ENCODE measurements at regions not wholly inside any gene's neighbourhood (a gene's known extent, or its start where the extent isn't known, plus 50 kb on each side); places are given as distances from the start of the nearest gene placed in this dataset.

DNA sequence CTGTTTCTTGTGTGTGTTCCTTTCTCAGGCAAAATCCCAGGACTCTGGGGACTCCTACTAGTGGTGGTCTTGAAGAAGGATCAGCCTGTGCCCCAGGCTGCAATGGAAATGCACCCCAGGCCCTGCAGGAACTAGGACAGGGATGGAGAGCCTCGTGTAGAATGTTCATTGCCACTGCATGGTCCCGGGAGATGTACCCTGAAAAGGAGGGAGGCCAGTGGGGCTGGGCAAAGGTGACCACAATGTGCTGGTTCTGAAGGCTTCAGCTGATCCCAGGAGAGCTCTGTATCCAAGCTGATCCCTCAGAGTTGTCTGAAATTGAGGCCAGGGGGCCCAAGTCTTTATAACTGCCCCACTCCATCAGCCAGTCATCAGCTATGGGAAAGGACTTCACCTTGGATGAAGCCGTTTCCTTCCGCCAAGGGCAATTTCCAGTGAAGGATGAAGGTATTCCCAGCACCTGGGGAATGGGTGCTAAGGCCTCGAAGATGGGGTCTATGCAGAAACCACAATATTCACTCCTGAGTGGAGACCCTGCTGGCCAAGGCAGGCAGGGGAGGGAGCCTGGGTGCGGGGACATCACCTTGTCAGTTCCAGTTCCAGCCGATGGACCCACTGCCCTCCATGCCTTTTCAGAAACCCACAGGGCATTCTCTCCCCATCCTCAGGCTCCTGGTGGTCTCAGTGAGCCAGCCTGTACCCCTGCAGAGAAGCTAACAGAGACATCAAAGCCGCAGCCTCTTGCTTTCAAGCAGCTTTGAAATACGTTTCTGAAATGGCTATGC lies 59.9 kb upstream of the CDH5 start:
- Histone ChIP-seq H3K27ac (no peak overlapping the region), H3K4me1 (no peaks in the 10 kb centered on the region), H3K9me3 (no peaks in the 10 kb centered on the region), H3K4me3 (no peak overlapping the region), H3K36me3 (replicated peaks in 1 of 2; ENCODE audit: insufficient read depth in 1 of 2, low read depth in 2 of 2) (no peaks in the 10 kb centered on the region), H3K27me3 (no peaks in the 10 kb centered on the region)
- ATAC-seq (no peak), DNase-seq (no peak)
- intact Hi-C loops (cut with DNase I) = no loop called here
- TF ChIP-seq POLR2A (IDR thresholded peaks at IDR 0.05) = no peak
- TF ChIP-seq, protein P1, sequence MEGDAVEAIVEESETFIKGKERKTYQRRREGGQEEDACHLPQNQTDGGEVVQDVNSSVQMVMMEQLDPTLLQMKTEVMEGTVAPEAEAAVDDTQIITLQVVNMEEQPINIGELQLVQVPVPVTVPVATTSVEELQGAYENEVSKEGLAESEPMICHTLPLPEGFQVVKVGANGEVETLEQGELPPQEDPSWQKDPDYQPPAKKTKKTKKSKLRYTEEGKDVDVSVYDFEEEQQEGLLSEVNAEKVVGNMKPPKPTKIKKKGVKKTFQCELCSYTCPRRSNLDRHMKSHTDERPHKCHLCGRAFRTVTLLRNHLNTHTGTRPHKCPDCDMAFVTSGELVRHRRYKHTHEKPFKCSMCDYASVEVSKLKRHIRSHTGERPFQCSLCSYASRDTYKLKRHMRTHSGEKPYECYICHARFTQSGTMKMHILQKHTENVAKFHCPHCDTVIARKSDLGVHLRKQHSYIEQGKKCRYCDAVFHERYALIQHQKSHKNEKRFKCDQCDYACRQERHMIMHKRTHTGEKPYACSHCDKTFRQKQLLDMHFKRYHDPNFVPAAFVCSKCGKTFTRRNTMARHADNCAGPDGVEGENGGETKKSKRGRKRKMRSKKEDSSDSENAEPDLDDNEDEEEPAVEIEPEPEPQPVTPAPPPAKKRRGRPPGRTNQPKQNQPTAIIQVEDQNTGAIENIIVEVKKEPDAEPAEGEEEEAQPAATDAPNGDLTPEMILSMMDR (IDR thresholded peaks at IDR 0.05) = no peak
- whole genome bisulfite sequencing, 2 donors = 62 to 79% methylated on average over 4 to 9 of the region's 9 CpGs

DNA sequence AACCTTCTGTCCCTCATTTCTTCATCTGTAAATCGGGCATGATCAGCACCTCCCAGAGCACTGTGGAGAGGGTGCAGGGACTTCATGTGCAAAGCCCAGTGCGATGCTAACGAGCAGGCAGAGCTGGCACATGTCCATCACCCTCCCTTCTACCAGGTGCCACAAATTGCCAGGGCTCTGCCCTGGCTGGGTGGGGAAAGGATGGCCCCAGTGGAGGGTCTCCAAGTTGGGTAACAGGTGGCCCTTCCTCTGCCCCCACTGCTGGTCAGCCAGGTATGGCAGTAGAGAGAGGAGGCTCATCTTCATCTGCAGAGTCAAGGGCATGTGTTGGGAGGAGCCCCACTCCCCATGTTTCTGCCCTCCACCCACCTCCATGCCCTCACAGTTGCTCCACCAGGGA lies 61.5 kb upstream of the CDH5 start:
- TF ChIP-seq POLR2A (IDR thresholded peaks at IDR 0.05) = no peak
- TF ChIP-seq, protein P1 (IDR thresholded peaks at IDR 0.05) = no peak
- WGBS, 2 donors = 58 to 63% methylated on average over 1 to 3 of the region's 3 CpGs
- Histone ChIP-seq H3K9me3 (no peaks in the 10 kb centered on the region), H3K4me3 (no peak overlapping the region), H3K4me1 (no peaks in the 10 kb centered on the region), H3K27me3 (no peaks in the 10 kb centered on the region), H3K27ac (no peak overlapping the region), H3K36me3 (replicated peaks in 1 of 2; ENCODE audit: insufficient read depth in 1 of 2, low read depth in 2 of 2) (no peaks in the 10 kb centered on the region)
- DNase-seq (no peak), ATAC-seq (no peak)
- intact Hi-C loops (cut with DNase I) = no loop called here

DNA sequence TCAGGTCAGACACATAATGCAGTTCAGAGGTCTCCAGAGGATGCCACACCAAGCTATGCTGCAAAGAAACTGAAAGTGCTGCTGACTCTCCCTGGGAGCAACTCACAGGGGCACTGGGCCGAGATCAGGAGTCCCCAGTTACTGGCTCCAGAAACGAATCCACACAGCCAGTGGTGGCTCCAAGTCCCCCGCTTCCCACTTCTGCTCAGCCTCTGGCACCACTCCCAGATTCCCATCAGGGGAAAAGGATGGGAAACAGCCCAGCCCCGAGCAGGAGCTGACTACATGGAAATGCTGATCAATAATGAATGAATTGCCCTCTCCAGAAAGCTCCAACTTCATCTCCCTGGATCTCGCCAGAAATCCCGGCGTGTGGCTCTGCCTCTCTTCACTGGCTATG lies 62.3 kb upstream of the CDH5 start:
- intact Hi-C loops (cut with DNase I) = no loop called here
- Histone ChIP-seq H3K27me3 (no peaks in the 10 kb centered on the region), H3K9me3 (no peaks in the 10 kb centered on the region), H3K27ac (no peak overlapping the region), H3K4me1 (no peaks in the 10 kb centered on the region), H3K4me3 (no peak overlapping the region), H3K36me3 (replicated peaks in 1 of 2; ENCODE audit: insufficient read depth in 1 of 2, low read depth in 2 of 2) (no peaks in the 10 kb centered on the region)
- ATAC-seq = no peak
- TF ChIP-seq, protein P1 (IDR thresholded peaks at IDR 0.05) = no peak
- no peak for TF ChIP-seq POLR2A (IDR thresholded peaks at IDR 0.05)
- no peak for DNase-seq
- 19 to 21% methylated on average over 5 to 7 of the region's 7 CpGs for WGBS, 2 donors

DNA sequence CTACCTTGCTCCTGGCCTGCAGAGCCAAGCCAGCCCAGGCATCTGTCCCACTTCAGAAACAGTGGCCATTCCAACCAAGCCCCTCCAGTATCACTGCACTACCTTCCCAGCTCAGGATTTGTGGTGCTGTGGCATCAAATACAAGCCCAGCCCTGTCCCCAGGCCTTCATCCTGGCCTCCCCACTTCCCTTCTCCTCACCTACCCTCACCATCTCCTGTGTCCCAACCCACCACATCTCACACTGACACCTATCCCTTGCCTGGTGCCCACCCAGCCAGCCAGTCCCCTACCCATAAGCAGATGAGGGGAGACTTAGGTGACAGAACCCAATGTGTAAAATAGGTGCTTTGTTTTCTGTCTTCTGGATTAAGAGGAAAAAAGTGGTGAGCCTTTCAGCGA lies 66.0 kb upstream of the CDH5 start:
- no peaks in the 10 kb centered on the region for H3K9me3 ChIP-seq
- DNase-seq (no peak), ATAC-seq (no peak)
- no peaks in the 10 kb centered on the region for H3K27me3 ChIP-seq
- intact Hi-C loops (cut with DNase I) = no loop called here
- no peaks in the 10 kb centered on the region for H3K4me1 ChIP-seq
- H3K27ac ChIP-seq = no peak overlapping the region
- WGBS, 2 donors = 72 to 86% methylated on average over 1 of the region's 1 CpG
- TF ChIP-seq, protein P1 (IDR thresholded peaks at IDR 0.05) = no peak
- no peak for TF ChIP-seq POLR2A (IDR thresholded peaks at IDR 0.05)
- no peaks in the 10 kb centered on the region for H3K36me3 ChIP-seq (replicated peaks in 1 of 2; ENCODE audit: insufficient read depth in 1 of 2, low read depth in 2 of 2)
- H3K4me3 ChIP-seq = no peak overlapping the region

DNA sequence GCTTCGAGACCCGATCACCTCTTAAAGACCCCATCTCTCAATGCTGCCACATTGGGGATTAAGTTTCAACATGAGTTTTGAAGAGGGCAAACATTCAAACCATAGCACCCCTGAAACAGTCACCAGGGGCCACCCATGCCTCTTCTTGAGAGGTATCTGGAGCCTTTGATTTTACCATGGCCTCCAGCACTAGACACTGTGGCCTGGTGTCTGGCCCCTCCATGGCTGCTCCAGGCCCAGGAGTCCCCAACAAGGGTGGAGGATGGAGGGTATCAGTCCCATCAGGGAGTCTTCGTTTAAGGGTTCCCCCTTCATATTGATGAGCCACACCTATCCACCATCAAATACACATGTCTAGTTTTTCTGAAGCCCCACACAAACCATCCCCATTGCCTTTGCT lies 66.5 kb upstream of the CDH5 start:
- Histone ChIP-seq H3K4me3 (no peak overlapping the region), H3K9me3 (no peaks in the 10 kb centered on the region), H3K27me3 (no peaks in the 10 kb centered on the region), H3K27ac (no peak overlapping the region), H3K36me3 (replicated peaks in 1 of 2; ENCODE audit: insufficient read depth in 1 of 2, low read depth in 2 of 2) (no peaks in the 10 kb centered on the region), H3K4me1 (no peaks in the 10 kb centered on the region)
- TF ChIP-seq POLR2A (IDR thresholded peaks at IDR 0.05) = no peak
- TF ChIP-seq, protein P1 (IDR thresholded peaks at IDR 0.05) = no peak
- 75 to 94% methylated on average over 3 of the region's 3 CpGs for WGBS, 2 donors
- intact Hi-C loops (cut with DNase I) = no loop called here
- DNase-seq = no peak
- ATAC-seq = no peak
